ENCODE measurements at regions not wholly inside any gene's neighbourhood (a gene's known extent, or its start where the extent isn't known, plus 50 kb on each side); places are given as distances from the start of the nearest gene placed in this dataset.

GRCh38 chr3:24639061-24639460 lies 144.4 kb upstream of the THRB start:
- CTCF ChIA-PET = interaction anchor here (1.2 kb wide), 1 partner anchor 12 kb away, joined by 5 read pairs; no protein-coding TSS in a partner anchor

GRCh38 chr3:24639481-24640329 lies 145.1 kb upstream of the THRB start:
- 50% methylated on average over 4 of the region's 4 CpGs for WGBS (ENCODE audit: missing lambda C conversion rate)
- H3K4me2 ChIP-seq = no peak overlapping the region
- ChIA-PET POLR2A (no interaction called here), CTCF (interaction anchor here (1.2 to 2.0 kb wide), 2 partner anchors 12 to 118 kb away, joined by 5 to 8 read pairs; no protein-coding TSS in a partner anchor)
- no peaks in the 10 kb centered on the region for H3K4me1 ChIP-seq
- no peak for DNase-seq (ENCODE audit: low read depth in 1 of 2, low spot score in 1 of 2)
- 0 out of 3 replicates have a peak, but pooled peaks cover 5% of the 10 kb centered on the region for H3K9me3 ChIP-seq
- no peak for ATAC-seq
- H3K4me3 ChIP-seq = no peak overlapping the region
- no peak overlapping the region for H3K27ac ChIP-seq
- no peak for FAIRE-seq
- TF ChIP-seq POLR2AphosphoS2 (conservative IDR thresholded peaks at IDR 0.05; ENCODE audit: low read length) (no peak), HDAC2 (IDR thresholded peaks at IDR 0.05) (no peak), FOXS1 (CRISPR knock-in tag; IDR thresholded peaks at IDR 0.05) (no peak), PHF8 (IDR thresholded peaks at IDR 0.05; ENCODE audit: borderline replicate concordance, low read depth) (no peak), RNF2 (IDR thresholded peaks at IDR 0.05; ENCODE audit: borderline replicate concordance, low read depth) (no peak), RCOR1 (IDR thresholded peaks at IDR 0.05; ENCODE audit: low read depth, low read length) (no peak), MAFK (IDR thresholded peaks at IDR 0.05; ENCODE audit: partially characterized antibody) (no peak), TP53 (CRISPR knock-in tag; IDR thresholded peaks at IDR 0.05) (no peak), CBX8 (IDR thresholded peaks at IDR 0.05) (no peak), HES2 (IDR thresholded peaks at IDR 0.05) (no peak), FOSL2 (IDR thresholded peaks at IDR 0.05) (no peak), FOSL2 (CRISPR knock-in tag; IDR thresholded peaks at IDR 0.05) (no peak), EP300 (IDR thresholded peaks at IDR 0.05) (no peak), MAZ (IDR thresholded peaks at IDR 0.05; ENCODE audit: borderline replicate concordance, low read depth, low read length) (no peak), ZFP36 (IDR thresholded peaks at IDR 0.05; ENCODE audit: borderline replicate concordance, partially characterized antibody) (no peak)

More at GRCh38 chr3:24639061-24639460, 144.4 kb upstream of the THRB start:
- TF ChIP-seq HES2 (IDR thresholded peaks at IDR 0.05) (no peak), HOXB5 (CRISPR knock-in tag; IDR thresholded peaks at IDR 0.05) (no peak), FOSL2 (IDR thresholded peaks at IDR 0.05) (no peak), FOSL2 (CRISPR knock-in tag; IDR thresholded peaks at IDR 0.05) (no peak), FOSB (CRISPR knock-in tag; IDR thresholded peaks at IDR 0.05) (no peak), EHF (CRISPR knock-in tag; IDR thresholded peaks at IDR 0.05) (no peak), ESRRA (IDR thresholded peaks at IDR 0.05; ENCODE audit: borderline replicate concordance, low read length) (no peak), MAFK (IDR thresholded peaks at IDR 0.05; ENCODE audit: partially characterized antibody) (no peak), REST (IDR thresholded peaks at IDR 0.05) (no peak), PHF8 (IDR thresholded peaks at IDR 0.05; ENCODE audit: borderline replicate concordance, low read depth) (no peak), ZC3H11A (IDR thresholded peaks at IDR 0.05) (no peak), CBX2 (IDR thresholded peaks at IDR 0.05; ENCODE audit: borderline replicate concordance, low read depth) (no peak), SREBF2 (IDR thresholded peaks at IDR 0.05) (no peak), KDM5A (IDR thresholded peaks at IDR 0.05) (no peak), CBX8 (IDR thresholded peaks at IDR 0.05) (no peak), BHLHE40 (IDR thresholded peaks at IDR 0.05; ENCODE audit: low read depth, low read length) (no peak), CEBPB (IDR thresholded peaks at IDR 0.05) (no peak), ELK1 (IDR thresholded peaks at IDR 0.05; ENCODE audit: low read depth, low read length) (no peak), ATOH8 (CRISPR knock-in tag; IDR thresholded peaks at IDR 0.05; ENCODE audit: low read depth) (no peak), HOXB13 (CRISPR knock-in tag; IDR thresholded peaks at IDR 0.05; ENCODE audit: low read depth) (no peak), GATA3 (IDR thresholded peaks at IDR 0.05; ENCODE audit: borderline replicate concordance) (no peak)
- POLR2A ChIA-PET = no interaction called here
- DNase-seq (ENCODE audit: low read depth in 1 of 2, low spot score in 1 of 2) = no peak
- FAIRE-seq = no peak
- Histone ChIP-seq H3K27ac (no peak overlapping the region), H3K9me3 (peaks cover 9% of the 10 kb centered on the region; the same call in 2 of the 3 replicates), H3K4me1 (no peaks in the 10 kb centered on the region), H3K4me2 (no peak overlapping the region), H3K4me3 (no peak overlapping the region)
- 31% methylated on average over 1 of the region's 1 CpG for WGBS (ENCODE audit: missing lambda C conversion rate)
- ATAC-seq = no peak
